CD4-positive, alpha-beta T cell (primary cell): ENCODE measurements at regions not wholly inside any gene's neighbourhood (a gene's known extent, or its start where the extent isn't known, plus 50 kb on each side); places are given as distances from the start of the nearest gene placed in this dataset.

ENCODE experiments used
- ATAC-seq: fragments of 200-7000 bp; cut with Tn5 transposase; one replicate; pipeline ENCODE4 v1.10.0; 2022; ENCODE audit warnings: mild to moderate bottlenecking; ENCODE audit not compliant: poor library complexity
- CTCF ChIA-PET: fragments of 350-600 bp; sonication (Branson Sonifier 250); formaldehyde crosslinking; loops from one replicate; lab custom pipeline; 2021; ENCODE audit warnings: antibody characterized with exemption, inconsistent platforms; lab: Charles Lee
- POLR2A ChIA-PET: fragments of 350-600 bp; sonication (Branson Sonifier 250); formaldehyde crosslinking; loops from one replicate; lab custom pipeline; 2021; ENCODE audit warnings: antibody characterized with exemption, inconsistent platforms; lab: Charles Lee
- DNase-seq, 14 experiments: peaks; one replicate each; pipeline ENCODE4 v3.0.0-alpha.2; 2013 to 2020; ENCODE audit warnings: mixed read lengths in 2 of 14
- H3K27ac ChIP-seq, 2 donors: one replicate each; pipeline versions ENCODE4 v1.5.1 to v1.7.0; 2013; ENCODE audit warnings: low read length in 2 of 2, low read depth in 1 of 2, mild to moderate bottlenecking in 1 of 2
- H3K27me3 ChIP-seq, 2 experiments: 1 replicate in 1 of 2; 2 replicates in 1 of 2; pipeline versions ENCODE4 v1.6.1 to v1.7.0; 2013; ENCODE audit warnings: low read length in 2 of 2, control low read depth in 1 of 2, mild to moderate bottlenecking in 1 of 2, moderate library complexity in 1 of 2; ENCODE audit not compliant: insufficient read depth in 2 of 2, control insufficient read depth in 1 of 2
- H3K36me3 ChIP-seq: one replicate; pipeline ENCODE4 v1.6.1; 2013; ENCODE audit warnings: low read length, control low read depth; ENCODE audit not compliant: insufficient read depth
- H3K4me1 ChIP-seq: one replicate; pipeline ENCODE4 v1.6.1; 2013; ENCODE audit warnings: low read length, control low read depth; ENCODE audit not compliant: insufficient read depth
- H3K4me3 ChIP-seq: one replicate; pipeline ENCODE4 v1.5.1; 2013; ENCODE audit warnings: mild to moderate bottlenecking, low read length, moderate library complexity
- H3K9me3 ChIP-seq, 2 experiments: 1 replicate in 1 of 2; 2 replicates in 1 of 2; pipeline versions ENCODE4 v1.6.1 to v1.7.0; 2013; ENCODE audit warnings: low read length in 2 of 2, mild to moderate bottlenecking in 2 of 2, control low read depth in 1 of 2, moderate library complexity in 1 of 2; ENCODE audit not compliant: control insufficient read depth in 1 of 2, insufficient read depth in 1 of 2
- H3K27ac Mint-ChIP-seq: one replicate; pipeline ENCODE4 v1.8.0; 2020; ENCODE audit warnings: mixed read lengths
- H3K27me3 Mint-ChIP-seq: one replicate; pipeline ENCODE4 v1.8.0; 2021; ENCODE audit warnings: mixed read lengths
- H3K36me3 Mint-ChIP-seq: one replicate; pipeline ENCODE4 v1.8.0; 2021; ENCODE audit warnings: low read depth, mixed read lengths
- H3K4me1 Mint-ChIP-seq: one replicate; pipeline ENCODE4 v1.8.0; 2021; ENCODE audit warnings: low read depth, mixed read lengths
- H3K4me3 Mint-ChIP-seq: one replicate; pipeline ENCODE4 v1.8.0; 2020; ENCODE audit warnings: mild to moderate bottlenecking, mixed read lengths
- H3K9me3 Mint-ChIP-seq: one replicate; pipeline ENCODE4 v1.8.0; 2020; ENCODE audit warnings: mixed read lengths
- intact Hi-C, 2 experiments: fragments of 100-400 bp; cut with DNase I in 1 of 2; cut with micrococcal nuclease in 1 of 2; formaldehyde crosslinking; loops; one replicate each; pipeline versions ENCODE4 v1.15.1 to v1.9.0; 2023 to 2025; cut with DNase I, micrococcal nuclease
- TF ChIP-seq, protein P1 (sequence below): fragments of 200-600 bp; IDR thresholded peaks from one replicate; pipeline ENCODE4 v1.8.0; 2022; ENCODE audit warnings: antibody characterized with exemption, mild to moderate bottlenecking

DNA sequence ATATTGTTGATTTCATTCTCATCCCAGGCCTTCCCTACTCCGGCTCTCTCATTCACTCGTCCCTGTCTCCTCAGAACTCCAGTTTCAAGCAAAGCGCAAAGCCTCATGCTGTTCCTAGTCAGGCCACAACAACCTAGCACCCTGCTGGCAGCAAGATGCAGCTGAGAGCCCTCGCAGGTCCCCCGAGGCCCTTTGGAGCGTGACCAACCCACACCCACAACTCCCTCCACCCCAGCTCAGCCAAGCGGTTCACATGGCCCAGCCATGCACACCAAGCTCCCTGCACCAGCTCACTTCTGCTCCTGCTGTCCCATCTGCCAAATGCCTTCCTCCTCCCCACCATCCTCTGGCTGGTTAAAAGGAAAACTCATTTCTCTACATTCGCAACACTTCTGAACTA, 195.8 kb downstream of the IRX5 start:
- Mint-ChIP-seq H3K4me3 (no peak overlapping the region), H3K4me1 (no peaks in the 10 kb centered on the region), H3K27me3 (no peaks in the 10 kb centered on the region), H3K9me3 (peaks cover 5% of the 10 kb centered on the region), H3K36me3 (no peaks in the 10 kb centered on the region), H3K27ac (no peak overlapping the region)
- DNase-seq (no peak), ATAC-seq (no peak)
- no peaks in the 10 kb centered on the region for H3K27me3 ChIP-seq
- no peaks in the 10 kb centered on the region for H3K36me3 ChIP-seq
- no peaks in the 10 kb centered on the region for H3K4me1 ChIP-seq
- TF ChIP-seq, protein P1, sequence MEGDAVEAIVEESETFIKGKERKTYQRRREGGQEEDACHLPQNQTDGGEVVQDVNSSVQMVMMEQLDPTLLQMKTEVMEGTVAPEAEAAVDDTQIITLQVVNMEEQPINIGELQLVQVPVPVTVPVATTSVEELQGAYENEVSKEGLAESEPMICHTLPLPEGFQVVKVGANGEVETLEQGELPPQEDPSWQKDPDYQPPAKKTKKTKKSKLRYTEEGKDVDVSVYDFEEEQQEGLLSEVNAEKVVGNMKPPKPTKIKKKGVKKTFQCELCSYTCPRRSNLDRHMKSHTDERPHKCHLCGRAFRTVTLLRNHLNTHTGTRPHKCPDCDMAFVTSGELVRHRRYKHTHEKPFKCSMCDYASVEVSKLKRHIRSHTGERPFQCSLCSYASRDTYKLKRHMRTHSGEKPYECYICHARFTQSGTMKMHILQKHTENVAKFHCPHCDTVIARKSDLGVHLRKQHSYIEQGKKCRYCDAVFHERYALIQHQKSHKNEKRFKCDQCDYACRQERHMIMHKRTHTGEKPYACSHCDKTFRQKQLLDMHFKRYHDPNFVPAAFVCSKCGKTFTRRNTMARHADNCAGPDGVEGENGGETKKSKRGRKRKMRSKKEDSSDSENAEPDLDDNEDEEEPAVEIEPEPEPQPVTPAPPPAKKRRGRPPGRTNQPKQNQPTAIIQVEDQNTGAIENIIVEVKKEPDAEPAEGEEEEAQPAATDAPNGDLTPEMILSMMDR: no peak
- peaks cover 0 to 9% of the 10 kb centered on the region in 2 experiments for H3K9me3 ChIP-seq
- H3K27ac ChIP-seq: no peak overlapping the region
- no peak overlapping the region for H3K4me3 ChIP-seq
- CTCF ChIA-PET: no interaction called here
- intact Hi-C loops: no loop called here
- POLR2A ChIA-PET: no interaction called here

DNA sequence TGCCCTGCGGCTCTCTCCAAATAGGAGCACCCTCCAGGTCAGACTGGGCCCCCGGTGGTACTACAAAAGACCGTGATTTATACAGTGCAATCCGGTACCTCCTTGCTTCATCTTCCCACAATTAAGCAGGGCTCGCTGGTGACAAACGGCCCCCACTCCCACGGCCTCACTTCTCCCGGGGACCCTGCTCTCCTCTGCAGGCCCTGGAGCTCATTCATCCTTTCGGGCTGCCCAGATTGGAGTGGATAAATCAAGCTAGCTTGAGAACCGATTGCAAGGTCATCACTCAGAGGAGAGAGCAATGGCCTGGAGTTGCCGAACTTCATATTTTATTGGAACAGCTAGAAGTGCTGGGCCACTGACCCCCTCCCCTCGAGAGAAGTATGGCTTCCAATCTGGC, 193.5 kb upstream of the IRX6 start:
- ChIA-PET POLR2A (no interaction called here), CTCF (no interaction called here)
- Histone ChIP-seq H3K4me1 (no peaks in the 10 kb centered on the region), H3K27me3 (no peaks in the 10 kb centered on the region), H3K27ac (no peak overlapping the region), H3K9me3 (peaks cover 0 to 15% of the 10 kb centered on the region in 2 experiments), H3K4me3 (no peak overlapping the region), H3K36me3 (no peaks in the 10 kb centered on the region)
- ATAC-seq: no peak
- no peak overlapping the region for H3K4me3 Mint-ChIP-seq
- no peak overlapping the region for H3K27ac Mint-ChIP-seq
- no peaks in the 10 kb centered on the region for H3K4me1 Mint-ChIP-seq
- TF ChIP-seq, protein P1: no peak
- intact Hi-C loops: no loop called here
- H3K27me3 Mint-ChIP-seq: no peaks in the 10 kb centered on the region
- H3K9me3 Mint-ChIP-seq: no peaks in the 10 kb centered on the region
- DNase-seq: no peak
- no peaks in the 10 kb centered on the region for H3K36me3 Mint-ChIP-seq

DNA sequence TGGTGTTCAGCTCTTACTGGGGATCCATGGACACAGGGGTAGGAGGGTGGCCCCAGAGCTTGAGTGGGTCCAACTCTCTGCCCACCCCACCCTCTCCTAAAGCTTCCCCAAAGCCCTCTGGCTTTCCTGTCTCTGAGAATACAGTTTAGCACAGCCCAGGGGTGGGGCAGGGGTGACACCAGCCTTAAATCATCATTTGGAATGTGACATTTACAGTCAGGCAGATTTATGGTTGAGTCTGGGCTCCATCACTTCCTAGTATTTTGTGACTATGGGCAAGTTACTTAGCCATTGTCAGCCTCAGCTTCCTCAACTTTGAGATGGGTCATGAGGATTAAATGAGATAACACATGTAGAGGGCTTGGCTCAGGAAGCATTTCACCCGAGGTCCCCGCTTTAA, 193.1 kb upstream of the IRX6 start:
- TF ChIP-seq, protein P1: no peak
- Mint-ChIP-seq H3K4me1 (no peaks in the 10 kb centered on the region), H3K27me3 (no peaks in the 10 kb centered on the region), H3K27ac (no peak overlapping the region), H3K9me3 (no peaks in the 10 kb centered on the region), H3K4me3 (no peak overlapping the region), H3K36me3 (no peaks in the 10 kb centered on the region)
- DNase-seq (no peak), ATAC-seq (no peak)
- CTCF ChIA-PET: no interaction called here
- intact Hi-C loops: no loop called here
- Histone ChIP-seq H3K4me1 (no peaks in the 10 kb centered on the region), H3K36me3 (no peaks in the 10 kb centered on the region), H3K9me3 (peaks cover 0 to 15% of the 10 kb centered on the region in 2 experiments), H3K27me3 (no peaks in the 10 kb centered on the region), H3K27ac (no peak overlapping the region), H3K4me3 (no peak overlapping the region)
- POLR2A ChIA-PET: no interaction called here
